Peyer's patch (tissue), 4 donors: ENCODE measurements at regions not wholly inside any gene's neighbourhood (a gene's known extent, or its start where the extent isn't known, plus 50 kb on each side); places are given as distances from the start of the nearest gene placed in this dataset.

Experiments
- POLR2A ChIP-seq, 2 donors: fragments of 450-650 bp; IDR thresholded peaks; one replicate each; pipeline ENCODE4 v1.5.1; 2017; ENCODE audit warnings: antibody characterized with exemption in 2 of 2, mild to moderate bottlenecking in 2 of 2, moderate library complexity in 2 of 2
- TF ChIP-seq, protein P1 (sequence below), 6 experiments: fragments of 450-650 bp in 4 of 6; fragments of 200-600 bp in 2 of 6; sonication (generic) in 1 of 6; IDR thresholded peaks; one replicate each; pipeline ENCODE4 v1.5.1; 2017 to 2019; ENCODE audit warnings: antibody characterized with exemption in 6 of 6, mild to moderate bottlenecking in 3 of 6, moderate library complexity in 1 of 6

DNA sequence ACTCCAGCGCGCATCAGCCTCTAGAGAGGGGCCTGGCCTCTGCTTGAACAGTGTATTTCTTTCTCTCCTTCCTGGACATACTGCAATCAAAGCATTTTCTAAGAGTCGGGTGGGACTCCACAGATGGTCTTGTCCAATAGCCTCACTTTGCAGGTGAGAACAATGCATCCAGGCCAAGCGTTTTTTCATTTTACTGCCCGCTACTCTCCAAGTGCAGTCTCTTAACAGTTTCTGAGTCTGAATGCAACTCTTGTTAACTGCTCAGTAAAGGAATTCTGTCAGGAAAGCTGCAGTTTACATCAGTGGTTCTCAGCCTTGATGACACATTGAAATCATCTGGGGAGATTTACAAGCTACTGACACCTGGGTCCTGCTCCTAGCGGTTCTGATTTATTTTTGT, 57.0 kb downstream of the IRF2BPL start:
- TF ChIP-seq, protein P1, sequence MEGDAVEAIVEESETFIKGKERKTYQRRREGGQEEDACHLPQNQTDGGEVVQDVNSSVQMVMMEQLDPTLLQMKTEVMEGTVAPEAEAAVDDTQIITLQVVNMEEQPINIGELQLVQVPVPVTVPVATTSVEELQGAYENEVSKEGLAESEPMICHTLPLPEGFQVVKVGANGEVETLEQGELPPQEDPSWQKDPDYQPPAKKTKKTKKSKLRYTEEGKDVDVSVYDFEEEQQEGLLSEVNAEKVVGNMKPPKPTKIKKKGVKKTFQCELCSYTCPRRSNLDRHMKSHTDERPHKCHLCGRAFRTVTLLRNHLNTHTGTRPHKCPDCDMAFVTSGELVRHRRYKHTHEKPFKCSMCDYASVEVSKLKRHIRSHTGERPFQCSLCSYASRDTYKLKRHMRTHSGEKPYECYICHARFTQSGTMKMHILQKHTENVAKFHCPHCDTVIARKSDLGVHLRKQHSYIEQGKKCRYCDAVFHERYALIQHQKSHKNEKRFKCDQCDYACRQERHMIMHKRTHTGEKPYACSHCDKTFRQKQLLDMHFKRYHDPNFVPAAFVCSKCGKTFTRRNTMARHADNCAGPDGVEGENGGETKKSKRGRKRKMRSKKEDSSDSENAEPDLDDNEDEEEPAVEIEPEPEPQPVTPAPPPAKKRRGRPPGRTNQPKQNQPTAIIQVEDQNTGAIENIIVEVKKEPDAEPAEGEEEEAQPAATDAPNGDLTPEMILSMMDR (IDR thresholded peaks at IDR 0.05): no peak
- no peak for TF ChIP-seq POLR2A (IDR thresholded peaks at IDR 0.05)
